HG03039 (cell line): ENCODE measurements at regions not wholly inside any gene's neighbourhood (a gene's known extent, or its start where the extent isn't known, plus 50 kb on each side); places are given as distances from the start of the nearest gene placed in this dataset.

ENCODE experiments used
- ATAC-seq: cut with Tn5 transposase; IDR thresholded peaks from one replicate; pipeline ENCODE4 v1.9.1; 2021; ENCODE audit warnings: mild to moderate bottlenecking, moderate library complexity; ENCODE audit not compliant: unreplicated experiment

DNA sequence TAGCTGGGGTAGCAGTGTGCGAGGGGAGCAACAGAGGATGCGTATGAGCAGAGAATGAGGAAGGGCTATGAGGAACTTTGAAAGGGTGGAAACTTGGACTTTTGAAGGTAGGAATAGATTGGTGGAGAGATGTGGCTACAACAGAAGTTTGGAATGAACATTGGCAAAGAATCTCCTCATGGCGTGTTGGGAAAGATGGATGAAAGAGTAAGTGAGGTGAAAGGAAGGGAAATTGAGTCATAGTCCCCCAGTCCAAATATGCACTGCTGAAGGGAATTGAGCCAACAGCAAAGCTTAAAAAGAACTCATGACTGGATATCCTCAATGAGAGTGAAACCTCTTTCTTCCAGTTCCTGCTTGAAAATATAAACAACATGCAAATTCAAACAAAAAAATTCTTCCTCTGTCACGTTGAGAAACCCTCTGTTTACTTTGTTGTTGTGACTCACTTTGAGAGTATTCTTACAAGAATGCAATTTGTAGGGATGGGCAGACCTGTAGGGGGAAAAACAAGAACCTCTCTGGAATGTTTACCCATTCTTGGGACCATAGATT, 313.2 kb upstream of the KCNJ16 start:
- no peak for ATAC-seq

DNA sequence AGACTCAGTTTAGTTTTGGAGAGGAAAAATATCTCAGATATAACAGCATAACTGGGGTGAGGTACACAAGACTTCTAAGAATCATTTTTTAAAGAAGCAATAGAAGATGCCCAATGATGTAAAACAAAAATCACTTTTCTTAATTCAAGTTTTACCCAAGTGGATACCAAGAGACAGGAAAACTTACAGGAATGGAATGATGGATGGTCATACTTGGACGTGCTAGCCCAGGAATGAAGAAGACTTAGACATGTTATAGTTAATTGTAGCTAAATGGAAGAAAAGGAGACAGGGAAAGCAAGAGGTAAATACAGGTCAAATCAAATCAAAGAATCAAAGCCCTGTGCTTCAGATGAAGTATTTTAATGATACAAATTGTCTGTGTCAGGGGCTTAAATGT, 312.7 kb upstream of the KCNJ16 start:
- no peak for ATAC-seq

DNA sequence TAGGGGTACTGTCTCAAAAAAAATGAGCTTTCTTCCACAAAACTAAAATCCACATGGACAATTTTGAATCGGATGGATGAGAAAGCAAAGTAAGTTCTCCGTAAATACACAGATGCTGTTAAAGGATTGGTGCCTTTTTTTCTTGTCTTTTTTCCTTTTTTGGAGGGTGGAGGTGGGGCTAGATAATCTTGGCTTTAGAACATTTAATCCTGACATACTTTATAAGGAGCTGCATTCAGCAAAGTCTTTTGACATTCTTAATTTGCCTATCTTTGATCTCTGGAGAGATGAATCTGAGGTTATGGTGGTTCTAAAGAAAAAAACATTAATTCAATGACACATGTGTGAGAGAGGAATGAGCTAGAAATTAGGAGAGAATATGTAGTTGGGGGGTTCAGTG, 312.3 kb upstream of the KCNJ16 start:
- ATAC-seq = no peak

DNA sequence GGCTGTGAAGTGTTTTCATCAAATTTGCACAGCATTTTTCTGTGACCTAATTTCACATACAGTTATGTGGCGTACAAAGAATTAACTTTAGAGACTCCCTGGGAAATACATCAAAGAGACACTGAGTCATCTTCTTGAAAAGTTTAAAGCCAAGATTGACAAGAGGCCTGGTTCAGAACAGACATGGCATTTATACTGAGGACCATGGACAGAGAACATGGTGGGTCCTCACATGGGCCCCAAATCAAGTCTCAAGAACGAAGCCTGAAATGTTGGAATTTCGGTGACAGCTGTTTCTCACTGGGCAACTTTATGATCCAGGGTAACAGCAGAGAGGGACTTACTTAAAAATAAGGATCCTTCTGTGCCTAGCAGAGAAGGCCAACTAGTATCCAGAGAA, 311.5 kb upstream of the KCNJ16 start:
- no peak for ATAC-seq

DNA sequence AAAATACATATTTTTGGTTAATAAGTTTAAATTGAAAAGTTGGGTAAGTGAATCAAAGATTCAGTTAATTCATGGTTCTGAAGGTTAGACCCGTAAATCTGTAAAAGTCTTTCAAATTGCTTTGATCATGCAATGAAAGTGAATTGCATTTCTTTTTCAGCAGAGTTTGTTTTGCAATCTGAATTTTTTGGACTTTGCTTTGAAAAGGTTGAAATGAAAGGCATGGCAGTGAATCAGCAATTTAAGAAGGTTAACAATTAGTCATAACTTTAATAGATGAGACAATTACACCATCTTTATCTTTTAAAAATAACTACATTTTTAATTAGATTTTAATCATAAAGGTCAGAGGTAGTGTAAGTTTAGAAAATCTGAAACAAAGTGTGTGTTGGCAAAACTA, 310.9 kb upstream of the KCNJ16 start:
- no peak for ATAC-seq

DNA sequence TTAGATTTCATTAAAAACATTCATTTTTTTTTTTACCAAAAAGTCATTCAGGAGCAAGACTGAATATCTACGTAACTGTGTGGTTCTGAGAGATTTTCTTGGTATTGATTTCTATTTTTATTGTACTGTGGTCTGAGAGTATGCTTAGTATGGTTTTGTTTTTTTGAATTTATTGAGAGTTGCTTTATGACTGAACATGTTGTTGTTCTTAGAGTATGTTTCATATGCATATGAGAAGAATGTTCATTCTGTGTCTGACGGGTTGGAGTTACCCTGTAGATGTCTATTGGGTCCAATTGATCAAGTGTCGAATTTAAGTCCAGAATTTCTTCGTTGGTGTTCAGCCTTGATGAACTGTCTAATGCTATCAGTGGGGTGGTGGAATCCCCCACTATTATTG, 306.0 kb upstream of the KCNJ16 start:
- ATAC-seq = no peak

DNA sequence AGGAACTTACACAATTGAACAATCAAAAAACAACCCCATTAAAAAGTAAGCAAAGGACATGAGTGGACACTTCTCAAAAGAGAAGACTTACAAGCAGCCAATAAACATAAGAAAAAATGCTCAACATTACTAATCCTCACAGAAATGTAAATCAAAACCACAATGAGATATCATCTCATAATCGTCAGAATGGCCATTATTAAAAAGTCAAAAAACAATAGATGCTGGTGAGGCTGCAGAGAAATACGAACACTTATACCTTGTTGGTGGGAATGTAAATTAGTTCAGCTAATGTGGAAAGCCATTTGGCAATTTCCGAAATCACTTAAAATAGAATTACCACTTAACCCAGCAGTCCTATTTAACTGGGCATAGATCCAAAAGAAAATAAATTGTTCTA, 301.9 kb upstream of the KCNJ16 start:
- no peak for ATAC-seq

DNA sequence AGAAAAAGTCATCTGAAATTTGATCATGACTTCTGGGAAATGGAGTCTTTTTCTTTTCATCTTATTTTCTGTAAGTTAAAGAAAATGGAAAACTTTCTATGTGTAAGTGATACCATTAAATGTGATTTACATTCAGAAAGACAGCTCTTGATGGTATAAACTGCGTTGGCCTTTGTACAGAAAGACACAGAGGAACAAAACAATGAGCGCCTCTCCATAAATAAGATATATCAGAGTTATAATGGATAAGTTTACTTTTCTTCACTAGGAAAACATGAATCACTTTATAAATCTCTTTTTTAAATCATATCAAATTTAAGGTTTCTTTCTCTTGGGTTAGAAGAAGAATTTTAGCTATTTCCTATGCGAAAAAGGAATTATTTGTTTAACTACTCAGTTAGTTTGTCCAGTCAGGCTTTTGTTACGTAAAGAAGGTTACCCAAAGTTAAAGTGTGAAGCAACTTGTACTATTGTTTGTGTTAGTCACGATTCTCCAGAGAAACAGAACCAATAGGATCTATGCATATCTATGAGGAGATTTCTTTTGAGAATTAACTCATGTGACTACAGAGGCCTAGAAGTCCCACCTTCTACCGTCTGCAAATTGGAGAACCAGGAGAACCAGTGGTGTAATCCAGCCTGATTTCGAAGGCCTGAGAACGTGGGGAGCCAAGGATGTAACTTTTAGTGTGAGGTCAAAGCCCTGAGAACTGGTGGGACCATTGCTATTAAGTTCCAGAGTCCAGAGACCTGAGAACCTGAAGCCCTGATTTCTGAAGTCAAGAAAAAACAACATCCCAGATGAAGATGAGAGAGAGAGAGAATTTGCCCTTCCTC, 295.4 kb upstream of the KCNJ16 start:
- ATAC-seq = no peak

DNA sequence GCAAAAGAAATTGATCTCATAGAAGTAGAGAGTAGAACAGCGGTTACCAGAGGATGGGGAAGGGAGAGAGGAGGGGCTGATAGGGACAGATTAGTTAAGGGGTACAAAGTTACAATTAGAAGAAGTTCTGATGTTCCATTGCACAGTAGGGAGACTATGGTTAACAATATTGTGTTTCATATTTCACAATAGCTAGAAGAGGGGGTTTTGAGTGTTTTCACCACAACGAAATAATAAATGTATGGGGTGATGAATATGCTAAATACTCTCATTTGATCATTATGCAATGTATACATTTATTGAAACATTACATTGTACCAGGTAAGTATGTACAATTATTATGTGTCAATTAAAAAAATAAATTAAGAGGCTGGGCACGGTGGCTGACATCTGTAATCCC, 291.2 kb upstream of the KCNJ16 start:
- ATAC-seq = no peak

DNA sequence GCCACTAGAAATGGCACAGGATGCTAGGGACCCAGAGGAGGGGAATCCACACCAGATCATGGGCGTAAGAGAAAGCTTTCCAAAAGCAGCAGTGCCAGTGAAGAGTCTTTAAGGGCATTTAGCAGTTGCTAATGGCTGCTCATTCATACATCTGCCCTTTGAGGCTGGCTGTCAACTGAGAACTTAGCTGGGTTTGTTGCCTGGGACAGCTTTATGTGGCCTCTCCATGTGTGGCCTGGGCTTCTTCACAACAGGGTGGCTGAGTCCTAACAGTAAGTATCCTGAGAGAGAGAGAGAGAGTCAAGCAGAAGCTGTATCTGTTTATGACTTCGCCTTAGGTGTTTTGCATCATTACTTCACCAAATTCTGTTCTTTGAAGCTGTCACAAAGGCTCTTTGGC, 286.1 kb upstream of the KCNJ16 start:
- ATAC-seq = no peak

DNA sequence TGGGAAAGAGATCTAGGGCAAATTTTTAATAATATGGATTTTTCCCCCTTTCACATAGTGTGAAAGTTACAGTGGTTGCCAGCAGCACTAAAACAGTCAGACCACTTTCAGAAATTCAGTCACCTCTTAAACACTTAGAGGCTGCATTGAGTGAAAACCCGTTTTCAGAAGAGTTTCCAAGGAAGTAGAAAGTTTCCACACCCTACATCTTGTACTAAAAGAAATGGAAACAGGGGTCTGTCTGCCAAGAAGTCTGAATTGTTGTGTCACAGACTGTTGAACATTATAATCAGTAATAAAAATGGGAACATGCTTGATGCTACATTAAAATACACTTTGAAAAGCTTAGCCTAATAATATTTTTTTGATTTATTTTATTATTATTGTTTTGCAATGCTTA, 278.9 kb upstream of the KCNJ16 start:
- no peak for ATAC-seq

DNA sequence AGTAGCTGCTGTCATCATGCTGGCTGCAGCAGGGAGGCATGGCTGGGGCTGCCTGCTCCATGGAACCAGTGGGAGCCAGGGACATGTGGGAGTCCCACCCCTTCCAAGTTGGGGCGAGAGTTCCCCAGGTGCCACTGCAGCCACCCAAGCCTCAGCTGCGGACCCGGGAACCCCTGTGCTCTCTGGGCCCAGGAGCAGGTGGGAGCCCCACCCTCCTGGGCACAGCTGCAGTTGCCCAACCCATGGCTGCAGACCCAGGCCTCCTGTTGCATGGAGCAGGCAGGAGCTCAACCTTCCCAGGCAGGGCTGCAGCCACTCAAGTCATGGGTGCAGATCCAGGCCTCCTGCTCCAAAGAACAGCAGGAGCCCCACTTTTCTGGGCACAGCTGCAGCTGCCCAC, 274.2 kb upstream of the KCNJ16 start:
- ATAC-seq = no peak

DNA sequence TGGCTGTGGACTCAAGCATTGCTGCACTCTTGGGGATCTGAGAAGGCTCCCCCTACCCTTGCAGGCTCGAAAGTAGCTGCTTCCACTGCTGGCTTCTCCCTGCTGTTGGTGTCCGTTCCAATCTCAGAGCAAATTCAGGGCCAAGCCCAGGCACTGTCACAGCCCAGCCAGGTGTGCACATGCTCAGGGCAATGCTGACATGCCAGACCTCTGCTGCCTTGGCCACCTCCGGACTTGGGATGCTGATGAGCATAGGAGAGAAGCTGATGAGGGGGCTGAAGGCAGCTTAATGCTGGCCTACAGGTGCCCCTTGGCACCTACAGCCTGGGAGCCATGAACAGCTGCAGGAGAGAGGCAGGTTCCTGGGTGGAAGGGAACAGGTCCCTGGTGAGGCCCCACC, 273.7 kb upstream of the KCNJ16 start:
- no peak for ATAC-seq

DNA sequence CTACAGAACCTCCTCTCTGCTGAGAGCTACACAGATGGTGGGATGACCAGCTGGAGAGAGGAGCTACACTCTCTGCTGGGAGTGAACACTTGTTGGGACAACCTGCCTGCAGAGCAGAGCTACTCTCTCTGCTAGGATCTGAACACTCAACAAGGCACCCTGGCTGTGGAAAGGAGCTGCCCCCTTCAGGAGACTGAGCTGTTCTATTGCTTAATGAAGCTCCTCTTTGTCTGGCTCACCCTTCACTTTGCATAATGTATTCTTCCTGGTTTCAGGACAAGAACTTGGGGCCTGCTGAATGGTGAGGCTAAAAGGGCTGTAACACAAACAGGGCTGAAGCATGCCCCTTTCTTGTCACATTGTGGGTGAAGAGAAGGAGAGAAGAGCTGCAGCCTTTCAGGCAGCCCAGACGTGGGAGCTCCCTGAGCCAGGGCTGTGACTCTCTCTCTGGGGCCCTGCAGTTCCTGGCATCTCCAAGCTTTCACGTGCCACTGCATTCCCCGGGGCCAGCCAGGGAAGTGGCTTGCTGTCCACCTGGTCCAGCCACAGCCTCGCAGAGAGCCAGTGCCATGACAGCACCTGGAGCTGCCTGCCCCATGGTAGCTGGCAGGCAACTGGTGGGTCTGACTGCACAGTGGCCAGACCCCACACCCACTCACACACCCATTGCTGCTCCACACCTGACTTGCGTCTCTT, 272.8 kb upstream of the KCNJ16 start:
- ATAC-seq = no peak

DNA sequence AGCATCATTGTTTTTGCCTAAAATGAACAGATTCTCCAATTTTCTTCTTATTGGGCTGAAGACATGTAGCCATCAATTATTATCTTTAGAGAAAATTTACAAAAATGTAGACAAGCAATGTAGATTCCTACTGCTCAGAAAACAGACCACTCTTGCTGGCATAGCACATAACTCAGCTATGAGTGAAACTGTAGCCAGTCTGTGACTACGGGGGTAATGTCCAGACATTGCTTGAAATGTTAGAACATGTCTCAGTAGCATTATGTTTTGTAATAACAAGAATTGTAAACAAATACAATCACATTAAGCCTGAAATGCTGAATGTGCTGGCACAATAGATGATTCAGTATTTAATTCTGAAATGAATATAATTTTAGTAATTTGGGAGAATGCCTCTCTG, 265.7 kb upstream of the KCNJ16 start:
- no peak for ATAC-seq

DNA sequence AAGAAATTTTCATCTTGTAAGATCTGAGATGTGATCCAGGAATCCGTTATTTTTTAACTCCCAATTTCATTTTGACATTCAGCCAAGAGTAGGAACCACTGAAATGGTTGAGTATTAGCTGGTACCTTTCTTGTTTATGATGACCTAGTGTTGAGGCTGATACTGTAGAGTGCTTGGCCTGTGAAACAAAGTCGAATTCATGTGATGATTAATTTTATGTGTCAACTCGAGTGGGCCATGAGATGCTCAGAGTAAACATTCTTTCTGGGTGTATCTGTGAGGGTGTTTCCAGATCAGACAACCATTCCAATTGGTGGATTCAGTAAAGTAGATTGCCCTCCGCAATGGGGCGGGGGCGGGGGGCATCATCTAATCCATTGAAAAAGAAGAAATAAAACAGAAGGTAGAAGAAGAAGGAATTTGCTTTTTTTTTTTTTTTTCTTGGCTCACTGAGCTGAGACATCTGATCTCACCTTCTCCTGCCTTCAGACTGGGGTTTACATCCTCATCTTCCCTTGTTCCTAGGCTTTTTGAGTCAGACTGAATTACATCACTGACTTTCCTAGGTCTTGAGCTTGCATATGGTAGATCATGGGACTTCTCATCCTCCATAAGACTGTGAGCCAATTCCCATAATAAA, 264.6 kb upstream of the KCNJ16 start:
- ATAC-seq = no peak

DNA sequence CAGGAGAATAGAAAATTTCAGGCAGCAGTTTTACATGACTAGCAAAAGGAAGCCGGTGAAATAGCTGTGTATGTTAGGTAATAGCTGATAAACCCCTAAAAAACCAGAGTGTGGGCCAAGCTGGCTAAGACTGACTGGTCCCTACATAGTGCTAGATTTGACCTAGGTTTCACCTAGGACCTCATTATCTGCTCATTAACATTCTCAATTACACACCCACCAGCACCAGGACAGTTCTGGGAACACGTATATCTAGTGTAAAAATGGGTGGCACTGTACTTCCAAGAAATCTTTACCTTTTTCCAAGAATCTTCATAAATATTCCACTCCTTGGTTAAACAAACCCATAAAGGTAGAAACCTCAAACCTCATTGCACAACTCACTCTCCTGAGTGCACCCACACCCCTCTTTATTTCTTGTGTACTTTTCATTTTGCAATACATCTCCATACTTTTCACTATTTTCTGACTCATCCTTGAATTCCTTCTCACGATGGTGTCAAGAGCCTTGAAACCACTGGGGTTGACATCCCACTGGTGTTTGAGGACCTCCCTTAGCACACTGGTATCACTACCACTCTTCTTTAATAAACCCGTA, 262.7 kb upstream of the KCNJ16 start:
- no peak for ATAC-seq

DNA sequence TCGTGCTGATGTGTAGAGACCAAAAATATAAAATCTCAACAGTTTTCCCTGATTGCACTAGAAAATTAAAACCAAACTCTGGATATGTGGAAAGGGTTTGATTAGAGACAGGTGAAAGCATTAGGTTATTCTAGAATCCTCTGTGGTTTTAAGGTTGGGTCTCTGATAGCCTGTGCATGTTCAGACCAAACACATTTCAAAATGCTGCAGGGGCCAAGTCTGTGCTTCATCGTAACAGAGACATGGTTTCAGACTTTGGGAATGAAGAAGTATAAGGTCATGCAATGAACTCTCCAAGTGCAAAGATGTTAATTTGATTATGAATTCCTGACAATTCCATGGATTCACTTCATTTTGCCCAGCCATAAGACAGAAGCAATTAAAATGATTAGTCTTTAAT, 261.0 kb upstream of the KCNJ16 start:
- no peak for ATAC-seq

DNA sequence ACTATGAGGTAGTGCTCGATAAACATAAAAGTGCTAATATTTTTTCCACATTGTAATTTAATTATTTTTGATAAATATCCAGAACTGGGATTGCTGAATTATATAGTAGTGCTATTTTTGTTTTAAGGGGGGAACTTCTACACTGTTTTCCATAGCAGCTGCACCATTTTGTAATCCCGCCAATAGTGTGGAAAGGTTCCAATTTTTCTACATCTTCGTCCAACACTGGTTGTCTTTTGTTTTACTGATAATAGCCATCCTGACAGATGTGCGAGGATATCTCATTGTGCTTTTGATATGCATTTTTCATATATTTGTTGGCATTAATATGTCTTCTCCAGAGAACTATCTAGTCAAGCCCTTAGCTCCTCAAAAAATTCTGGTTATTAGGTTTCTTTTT, 259.6 kb upstream of the KCNJ16 start:
- ATAC-seq = no peak

DNA sequence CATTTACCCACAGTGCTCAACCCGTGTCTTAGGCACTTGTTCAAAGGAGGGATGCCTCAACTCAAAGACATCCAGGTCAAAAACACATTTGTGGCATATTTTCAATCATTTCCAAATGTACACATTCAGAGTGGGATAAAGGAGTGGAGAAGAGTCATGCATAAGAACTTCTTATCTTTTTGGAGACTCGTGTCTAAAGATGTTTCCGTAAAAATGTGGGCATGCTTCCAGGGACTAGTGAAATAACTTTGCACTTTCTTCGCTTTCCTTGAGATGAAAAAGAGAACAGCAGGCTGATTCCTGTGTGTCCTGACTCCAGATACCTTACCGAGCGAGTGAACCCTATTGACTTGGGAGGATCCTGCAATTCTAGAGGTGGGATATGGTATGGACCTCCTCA, 256.6 kb upstream of the KCNJ16 start:
- ATAC-seq = no peak

DNA sequence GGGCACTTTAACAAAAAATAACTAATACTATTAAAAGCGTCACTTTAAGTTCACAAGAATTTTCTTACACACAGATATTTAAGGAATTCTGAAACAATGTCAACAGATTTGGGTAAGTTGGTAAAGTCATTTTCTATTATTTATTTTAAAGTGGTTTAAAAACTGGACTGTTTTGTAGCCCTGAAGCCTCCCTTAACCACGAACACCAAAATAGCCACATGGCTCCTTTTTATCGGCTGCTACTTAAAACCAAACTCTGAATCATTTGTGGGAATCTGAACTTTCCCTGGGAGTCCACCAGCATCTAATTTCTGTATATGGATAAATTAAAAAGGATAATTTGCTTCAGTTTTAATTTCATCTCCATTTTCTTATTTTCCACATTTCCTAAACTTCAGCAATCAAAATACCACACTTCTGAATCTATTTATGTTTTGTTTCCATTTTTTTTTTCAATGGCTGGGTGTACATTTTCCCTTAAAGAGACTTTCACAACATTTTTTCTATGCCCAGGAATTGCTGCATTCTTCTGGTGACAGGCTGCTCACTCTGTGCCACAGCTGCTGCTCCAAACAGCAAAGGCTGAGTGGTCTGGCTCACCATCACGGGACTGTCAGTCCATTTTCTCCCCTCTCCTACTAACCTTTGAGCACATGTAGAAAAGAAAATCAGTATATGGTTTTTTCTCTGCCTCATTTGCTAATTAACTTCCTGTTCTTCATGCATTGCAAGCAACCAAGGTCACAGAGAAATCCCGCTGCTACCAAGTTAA, 255.5 kb upstream of the KCNJ16 start:
- ATAC-seq = no peak
